SIG-M5 (cell line): ENCODE measurements at regions not wholly inside any gene's neighbourhood (a gene's known extent, or its start where the extent isn't known, plus 50 kb on each side); places are given as distances from the start of the nearest gene placed in this dataset.

Source experiments
- DNase-seq: peaks from one replicate; lab custom pipeline; 2025; lab: John Stamatoyannopoulos, UW

- no peak for DNase-seq
Measured at GRCh38 chr13:90533866-90534265, 813.6 kb upstream of the MIR17HG start.

GRCh38 chr13:90534617-90535370 is 812.7 kb upstream of the MIR17HG start:
- DNase-seq, result no peak

GRCh38 chr13:90535421-90535820 is 812.1 kb upstream of the MIR17HG start:
- no peak for DNase-seq

GRCh38 chr13:90538063-90538462 is 809.4 kb upstream of the MIR17HG start:
- DNase-seq, result no peak

DNA sequence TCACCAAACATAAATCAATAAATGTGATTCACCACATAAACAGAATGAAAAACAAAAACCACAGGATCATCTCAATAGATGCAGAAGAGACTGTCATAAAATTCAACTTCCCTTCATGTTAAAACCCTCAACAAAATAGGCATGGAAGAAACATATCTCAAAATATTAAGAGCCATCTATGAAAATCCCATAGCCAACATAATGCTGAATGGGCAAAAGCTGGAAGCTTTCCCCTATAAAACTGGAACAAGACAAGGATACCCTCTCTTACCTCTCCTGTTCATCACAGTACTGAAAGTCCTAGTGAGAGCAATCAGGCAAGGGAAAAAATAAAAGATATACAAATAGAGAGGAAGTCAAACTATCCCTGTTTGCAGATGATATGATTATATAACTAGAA is 806.1 kb upstream of the MIR17HG start:
- DNase-seq, result no peak

DNA sequence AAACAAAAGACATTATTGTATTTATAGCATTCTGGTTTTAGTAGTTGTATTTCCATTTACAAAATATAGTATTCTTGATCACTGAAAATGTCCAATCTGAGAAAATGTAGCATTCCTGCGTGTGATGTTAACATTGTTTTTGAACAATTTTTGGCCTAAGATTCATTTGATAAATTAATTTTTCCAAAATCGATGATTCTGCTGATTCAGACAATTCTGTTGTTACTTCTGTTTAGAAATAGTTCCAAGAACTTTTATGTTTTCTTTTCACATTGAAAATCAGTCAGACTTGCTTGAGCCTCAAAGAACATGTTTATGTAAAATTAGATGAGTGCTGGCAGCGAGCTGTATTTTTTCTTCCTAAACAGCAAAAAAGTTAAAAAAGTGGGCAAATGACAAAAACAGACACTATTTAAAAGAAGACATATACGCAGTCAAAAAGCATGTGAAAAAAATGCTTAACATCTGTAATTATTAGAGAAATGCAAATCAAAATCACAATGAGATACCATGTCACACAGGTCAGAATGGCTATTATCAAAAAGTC is 804.5 kb upstream of the MIR17HG start:
- no peak for DNase-seq

- no peak for DNase-seq
Measured at GRCh38 chr13:90545070-90545840, 802.2 kb upstream of the MIR17HG start.

- DNase-seq, result no peak
Measured at GRCh38 chr13:90547272-90547790, 800.2 kb upstream of the MIR17HG start.

DNA sequence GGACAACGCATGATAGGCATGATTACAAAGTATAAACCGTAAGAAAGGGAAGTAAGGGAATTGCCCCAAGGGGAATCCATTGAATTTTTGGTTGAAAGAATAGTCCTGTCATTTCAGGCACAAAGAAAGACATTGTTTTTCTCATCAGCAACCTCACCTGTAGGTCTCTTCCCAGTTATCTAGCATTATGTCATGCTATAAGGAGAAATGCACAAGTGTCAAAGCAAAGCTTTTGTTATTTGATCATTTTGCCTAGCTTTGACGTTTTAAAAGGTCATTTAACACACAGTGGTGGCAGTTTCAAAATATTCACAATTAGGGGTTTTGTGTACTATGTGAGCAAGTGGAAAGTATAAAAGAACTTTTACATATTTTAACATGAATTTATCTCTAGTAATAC is 796.2 kb upstream of the MIR17HG start:
- DNase-seq, result no peak

GRCh38 chr13:90552702-90553101 is 794.8 kb upstream of the MIR17HG start:
- no peak for DNase-seq

DNA sequence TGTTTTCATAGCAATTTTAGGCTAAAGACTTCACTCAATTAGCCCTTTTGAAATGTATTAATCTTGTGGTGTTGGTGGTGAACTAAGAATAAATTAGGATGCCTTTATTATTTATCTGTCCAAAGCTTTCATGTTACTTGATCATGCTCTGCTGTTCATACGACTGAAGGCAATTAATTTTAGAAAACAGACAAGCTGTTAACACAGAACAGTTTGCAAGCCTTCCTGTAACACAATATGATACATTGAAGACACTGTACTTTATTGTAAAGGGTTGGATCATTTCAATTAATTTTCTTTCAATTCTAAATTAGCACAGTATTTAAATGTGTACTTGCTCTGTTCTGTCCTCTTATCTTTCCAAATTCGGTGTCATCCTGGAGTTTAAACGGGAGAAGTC is 794.3 kb upstream of the MIR17HG start:
- DNase-seq, result no peak

- DNase-seq, result no peak
Measured at GRCh38 chr13:90557626-90558025, 789.9 kb upstream of the MIR17HG start.

- no peak for DNase-seq
Measured at GRCh38 chr13:90562443-90562842, 785.0 kb upstream of the MIR17HG start.

DNA sequence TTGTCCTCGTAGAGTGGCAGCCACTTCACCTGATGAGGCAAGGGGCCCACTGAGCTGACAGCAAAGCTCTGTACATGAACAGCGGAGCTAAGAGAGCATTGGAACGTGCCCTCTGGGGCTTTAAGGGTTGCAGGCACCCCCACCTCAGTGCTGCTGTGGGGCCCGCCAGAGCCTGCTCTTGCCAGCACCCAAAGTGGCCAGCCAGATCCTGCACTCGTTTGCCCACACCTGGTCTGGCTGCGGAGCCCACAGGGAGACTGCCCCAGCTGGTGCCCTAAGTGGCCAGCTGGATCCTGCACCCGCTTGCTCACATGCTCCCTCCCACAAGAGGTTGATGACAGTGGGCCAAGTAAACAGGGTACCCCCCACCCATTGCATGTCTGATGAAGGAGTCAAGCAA is 783.4 kb upstream of the MIR17HG start:
- DNase-seq, result no peak

- no peak for DNase-seq
Measured at GRCh38 chr13:90564566-90564965, 782.9 kb upstream of the MIR17HG start.

GRCh38 chr13:90565985-90566713 is 781.3 kb upstream of the MIR17HG start:
- no peak for DNase-seq

DNA sequence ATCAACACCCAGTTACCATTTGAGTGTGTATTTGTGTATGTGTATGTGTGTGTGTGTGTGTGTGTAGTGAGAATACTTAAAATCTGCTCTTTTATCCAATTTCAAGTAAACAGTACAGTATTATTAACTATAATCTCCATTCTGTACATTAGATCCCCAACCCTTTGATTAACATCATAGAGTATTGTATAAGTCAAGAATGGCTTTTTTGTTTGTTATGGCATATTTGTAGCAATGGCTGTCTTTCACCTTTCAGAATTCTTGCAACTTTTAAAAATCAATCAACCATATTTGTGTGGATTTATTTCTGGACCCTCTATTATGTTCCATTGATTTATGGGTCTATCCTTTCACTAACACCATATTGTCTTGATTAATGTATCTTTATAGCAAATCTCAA is 779.3 kb upstream of the MIR17HG start:
- DNase-seq, result no peak

GRCh38 chr13:90576067-90576466 is 771.4 kb upstream of the MIR17HG start:
- DNase-seq, result no peak

- no peak for DNase-seq
Measured at GRCh38 chr13:90577726-90578125, 769.8 kb upstream of the MIR17HG start.

GRCh38 chr13:90585392-90585791 is 762.1 kb upstream of the MIR17HG start:
- no peak for DNase-seq

GRCh38 chr13:90591260-90591926 is 756.1 kb upstream of the MIR17HG start:
- DNase-seq, result no peak

DNA sequence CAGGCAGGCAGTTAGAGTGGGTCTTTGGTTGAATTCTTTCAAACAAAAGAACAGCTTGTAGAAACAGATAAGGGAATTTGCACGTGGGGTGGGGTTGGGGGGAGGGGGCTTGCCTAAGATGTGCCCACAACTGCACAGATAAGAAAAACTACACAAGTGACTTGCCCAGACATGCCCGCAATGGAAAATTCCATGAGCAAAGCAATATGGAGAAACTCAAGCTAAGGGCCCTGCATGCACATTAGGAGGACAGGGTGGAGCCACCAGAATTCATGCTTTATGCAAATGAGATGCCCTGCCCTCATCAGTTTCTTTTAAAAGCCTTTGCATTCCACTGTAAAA is 755.6 kb upstream of the MIR17HG start:
- DNase-seq, result no peak
